ENCODE measurements at regions not wholly inside any gene's neighbourhood (a gene's known extent, or its start where the extent isn't known, plus 50 kb on each side); places are given as distances from the start of the nearest gene placed in this dataset.

DNA sequence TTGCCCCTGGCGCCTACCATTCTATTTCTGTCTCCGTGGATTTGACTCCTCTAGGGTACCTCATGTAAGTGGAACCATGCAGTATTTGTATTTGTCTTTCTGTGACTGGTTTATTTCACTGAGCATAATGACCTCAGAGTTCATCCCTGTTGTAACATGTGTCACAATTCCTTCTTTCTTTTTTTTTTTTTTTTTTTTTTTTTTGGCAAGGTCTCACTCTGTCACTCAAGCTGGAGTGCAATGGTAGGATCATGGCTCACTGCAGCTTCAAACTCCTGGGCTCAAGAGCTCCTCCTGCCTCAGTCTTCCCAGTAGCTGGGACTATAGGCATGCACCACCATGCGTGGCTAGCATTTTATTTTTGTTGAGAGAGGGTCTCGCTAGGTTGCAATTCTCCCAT lies 74.0 kb upstream of the SEPTIN5 start:
- in situ Hi-C loops (cut with HindIII; ENCODE audit: low pct_unique_long_range_greater_than_20kb, low sequenced_read_pairs) (no loop called here), intact Hi-C loops (cut with micrococcal nuclease; ENCODE audit: unreplicated experiment) (no loop called here)
- no peak for ATAC-seq
- CTCF ChIA-PET = no interaction called here
- Histone ChIP-seq H3K4me3 (ENCODE audit: low read depth in 2 of 2, low read length in 2 of 2) (no peak overlapping the region), H3K9me3 (ENCODE audit: control insufficient read depth, insufficient read depth, low read depth, low read length) (no peaks in the 10 kb centered on the region), H3K4me1 (ENCODE audit: control insufficient read depth, insufficient read depth, low read length) (no peaks in the 10 kb centered on the region), H3K36me3 (ENCODE audit: control insufficient read depth, insufficient read depth, low read length) (no peaks in the 10 kb centered on the region), H3K27ac (ENCODE audit: low read length) (no peak overlapping the region), H3K27me3 (ENCODE audit: control insufficient read depth, insufficient read depth, low read length) (no peaks in the 10 kb centered on the region)
- DNase-seq (ENCODE audit: low read depth, low spot score) = no peak
- POLR2A ChIA-PET = interaction anchor here (0.6 kb wide), 1 partner anchor 80 kb away, joined by 7 read pairs; no protein-coding TSS in a partner anchor
- TF ChIP-seq, protein P1, sequence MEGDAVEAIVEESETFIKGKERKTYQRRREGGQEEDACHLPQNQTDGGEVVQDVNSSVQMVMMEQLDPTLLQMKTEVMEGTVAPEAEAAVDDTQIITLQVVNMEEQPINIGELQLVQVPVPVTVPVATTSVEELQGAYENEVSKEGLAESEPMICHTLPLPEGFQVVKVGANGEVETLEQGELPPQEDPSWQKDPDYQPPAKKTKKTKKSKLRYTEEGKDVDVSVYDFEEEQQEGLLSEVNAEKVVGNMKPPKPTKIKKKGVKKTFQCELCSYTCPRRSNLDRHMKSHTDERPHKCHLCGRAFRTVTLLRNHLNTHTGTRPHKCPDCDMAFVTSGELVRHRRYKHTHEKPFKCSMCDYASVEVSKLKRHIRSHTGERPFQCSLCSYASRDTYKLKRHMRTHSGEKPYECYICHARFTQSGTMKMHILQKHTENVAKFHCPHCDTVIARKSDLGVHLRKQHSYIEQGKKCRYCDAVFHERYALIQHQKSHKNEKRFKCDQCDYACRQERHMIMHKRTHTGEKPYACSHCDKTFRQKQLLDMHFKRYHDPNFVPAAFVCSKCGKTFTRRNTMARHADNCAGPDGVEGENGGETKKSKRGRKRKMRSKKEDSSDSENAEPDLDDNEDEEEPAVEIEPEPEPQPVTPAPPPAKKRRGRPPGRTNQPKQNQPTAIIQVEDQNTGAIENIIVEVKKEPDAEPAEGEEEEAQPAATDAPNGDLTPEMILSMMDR (IDR thresholded peaks at IDR 0.05) = no peak
- no peak for TF ChIP-seq POLR2AphosphoS5 (IDR thresholded peaks at IDR 0.05; ENCODE audit: low read depth, low read length)
- no peak for TF ChIP-seq SIN3A (IDR thresholded peaks at IDR 0.05; ENCODE audit: borderline replicate concordance, insufficient read depth, low read depth, low read length)
- TF ChIP-seq, protein P2, sequence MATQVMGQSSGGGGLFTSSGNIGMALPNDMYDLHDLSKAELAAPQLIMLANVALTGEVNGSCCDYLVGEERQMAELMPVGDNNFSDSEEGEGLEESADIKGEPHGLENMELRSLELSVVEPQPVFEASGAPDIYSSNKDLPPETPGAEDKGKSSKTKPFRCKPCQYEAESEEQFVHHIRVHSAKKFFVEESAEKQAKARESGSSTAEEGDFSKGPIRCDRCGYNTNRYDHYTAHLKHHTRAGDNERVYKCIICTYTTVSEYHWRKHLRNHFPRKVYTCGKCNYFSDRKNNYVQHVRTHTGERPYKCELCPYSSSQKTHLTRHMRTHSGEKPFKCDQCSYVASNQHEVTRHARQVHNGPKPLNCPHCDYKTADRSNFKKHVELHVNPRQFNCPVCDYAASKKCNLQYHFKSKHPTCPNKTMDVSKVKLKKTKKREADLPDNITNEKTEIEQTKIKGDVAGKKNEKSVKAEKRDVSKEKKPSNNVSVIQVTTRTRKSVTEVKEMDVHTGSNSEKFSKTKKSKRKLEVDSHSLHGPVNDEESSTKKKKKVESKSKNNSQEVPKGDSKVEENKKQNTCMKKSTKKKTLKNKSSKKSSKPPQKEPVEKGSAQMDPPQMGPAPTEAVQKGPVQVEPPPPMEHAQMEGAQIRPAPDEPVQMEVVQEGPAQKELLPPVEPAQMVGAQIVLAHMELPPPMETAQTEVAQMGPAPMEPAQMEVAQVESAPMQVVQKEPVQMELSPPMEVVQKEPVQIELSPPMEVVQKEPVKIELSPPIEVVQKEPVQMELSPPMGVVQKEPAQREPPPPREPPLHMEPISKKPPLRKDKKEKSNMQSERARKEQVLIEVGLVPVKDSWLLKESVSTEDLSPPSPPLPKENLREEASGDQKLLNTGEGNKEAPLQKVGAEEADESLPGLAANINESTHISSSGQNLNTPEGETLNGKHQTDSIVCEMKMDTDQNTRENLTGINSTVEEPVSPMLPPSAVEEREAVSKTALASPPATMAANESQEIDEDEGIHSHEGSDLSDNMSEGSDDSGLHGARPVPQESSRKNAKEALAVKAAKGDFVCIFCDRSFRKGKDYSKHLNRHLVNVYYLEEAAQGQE (IDR thresholded peaks at IDR 0.05; ENCODE audit: insufficient read depth in 1 of 2, low read depth in 2 of 2, low read length in 1 of 2) = no peak
- no peak for TF ChIP-seq TCF7L2 (IDR thresholded peaks at IDR 0.05; ENCODE audit: low read depth, low read length)
- no TSS peak for BruUV-seq (replicated peaks)

DNA sequence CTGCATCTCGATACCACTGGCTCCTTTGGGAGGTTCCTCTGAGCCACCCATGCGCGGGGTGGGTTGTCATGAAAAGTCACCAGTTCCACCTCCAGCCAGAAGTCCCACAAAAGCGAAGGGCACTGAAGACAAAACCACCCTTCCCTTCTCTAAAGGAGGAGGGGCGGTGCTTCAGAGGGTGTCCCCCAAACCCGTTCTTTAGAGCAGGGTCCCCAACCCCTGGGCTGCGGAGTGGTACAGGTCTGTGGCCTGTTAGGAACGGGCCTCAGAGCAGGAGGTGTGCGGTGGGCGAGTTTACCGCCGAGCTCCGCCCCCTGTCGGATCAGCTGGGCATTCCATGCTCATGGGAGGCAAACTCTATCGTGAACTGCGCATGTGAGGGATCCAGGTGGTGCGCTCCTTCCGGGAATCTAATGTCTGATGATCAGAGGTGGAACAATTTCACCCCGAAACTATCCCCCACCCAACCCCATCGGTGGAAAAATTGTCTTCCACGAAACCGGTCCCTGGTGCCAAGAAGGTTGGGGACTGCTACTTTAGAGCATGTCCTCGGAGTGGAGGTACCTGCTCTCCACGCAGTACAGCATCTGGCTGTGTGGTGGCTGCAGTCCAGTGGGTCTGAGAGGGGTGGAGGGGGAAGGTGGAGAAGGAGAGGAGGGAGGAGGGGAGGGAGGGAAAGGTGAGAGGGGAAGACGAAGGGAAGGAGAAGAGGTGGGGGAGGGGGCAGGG lies 72.9 kb upstream of the SEPTIN5 start:
- H3K4me3 ChIP-seq (ENCODE audit: low read depth in 2 of 2, low read length in 2 of 2) = no peak overlapping the region
- H3K9me3 ChIP-seq (ENCODE audit: control insufficient read depth, insufficient read depth, low read depth, low read length) = no peaks in the 10 kb centered on the region
- ChIA-PET CTCF (no interaction called here), POLR2A (no interaction called here)
- TF ChIP-seq POLR2AphosphoS5 (IDR thresholded peaks at IDR 0.05; ENCODE audit: low read depth, low read length) (no peak), TCF7L2 (IDR thresholded peaks at IDR 0.05; ENCODE audit: low read depth, low read length) (no peak)
- TF ChIP-seq, protein P2 (IDR thresholded peaks at IDR 0.05; ENCODE audit: insufficient read depth in 1 of 2, low read depth in 2 of 2, low read length in 1 of 2) = no peak
- no peaks in the 10 kb centered on the region for H3K4me1 ChIP-seq (ENCODE audit: control insufficient read depth, insufficient read depth, low read length)
- BruUV-seq (replicated peaks) = no TSS peak
- no peak overlapping the region for H3K27ac ChIP-seq (ENCODE audit: low read length)
- in situ Hi-C loops (cut with HindIII; ENCODE audit: low pct_unique_long_range_greater_than_20kb, low sequenced_read_pairs) (no loop called here), intact Hi-C loops (cut with micrococcal nuclease; ENCODE audit: unreplicated experiment) (no loop called here)
- DNase-seq (ENCODE audit: low read depth, low spot score) (no peak), ATAC-seq (no peak)
- H3K36me3 ChIP-seq (ENCODE audit: control insufficient read depth, insufficient read depth, low read length) = no peaks in the 10 kb centered on the region
- no peaks in the 10 kb centered on the region for H3K27me3 ChIP-seq (ENCODE audit: control insufficient read depth, insufficient read depth, low read length)

All from Panc1 (cell line).